ENCODE measurements at regions not wholly inside any gene's neighbourhood (a gene's known extent, or its start where the extent isn't known, plus 50 kb on each side); places are given as distances from the start of the nearest gene placed in this dataset.

DNA sequence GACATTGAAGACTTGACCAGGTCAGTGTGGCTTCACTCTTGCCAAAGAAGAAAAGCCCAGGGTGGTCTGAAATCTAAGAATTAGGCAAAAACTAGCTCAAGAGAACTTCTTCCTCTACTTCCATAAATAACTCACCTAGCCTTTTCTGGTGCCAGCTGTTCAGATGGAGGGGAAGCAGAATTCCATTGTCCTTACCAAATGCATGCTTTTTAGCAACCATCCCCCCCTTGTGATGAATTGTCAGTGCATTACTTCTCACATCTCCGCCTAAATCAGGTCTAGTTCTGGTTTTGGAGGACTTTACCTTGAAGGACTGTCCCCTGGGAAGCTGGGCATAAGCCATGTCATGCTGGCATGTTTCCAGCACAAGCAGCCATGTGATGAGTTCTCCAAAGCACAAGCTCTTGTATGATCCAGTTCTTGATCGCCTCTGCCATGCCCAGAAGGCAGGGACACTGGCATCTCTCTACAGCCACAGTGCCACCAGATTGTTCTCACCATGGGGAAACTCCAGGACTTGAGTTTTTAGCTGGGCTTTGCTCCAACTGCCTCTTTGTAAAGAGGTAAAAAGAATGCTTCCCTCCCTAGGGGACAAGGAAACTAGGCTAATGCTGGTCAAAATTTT lies 96.4 kb upstream of the IL12A start:
- Histone ChIP-seq H3K9ac (ENCODE audit: low read length in 5 of 5) (no peak overlapping the region), H3K27ac (ENCODE audit: low read depth, low read length) (no peak overlapping the region), H3K4me1 (ENCODE audit: control insufficient read depth in 5 of 5, insufficient read depth in 5 of 5, low read length in 5 of 5) (peaks cover 2 to 46% (median 26%) of the 10 kb centered on the region in 5 donors), H3K9me3 (ENCODE audit: control insufficient read depth in 5 of 5, low read length in 5 of 5) (no peaks in the 10 kb centered on the region), H3K36me3 (ENCODE audit: control insufficient read depth in 5 of 5, insufficient read depth in 5 of 5, low read length in 5 of 5) (peaks cover 0 to 6% (median 3%) of the 10 kb centered on the region in 5 donors), H3K27me3 (ENCODE audit: control insufficient read depth in 5 of 5, insufficient read depth in 4 of 5, low read length in 5 of 5) (no peaks in the 10 kb centered on the region), H3K4me3 (ENCODE audit: low read depth in 1 of 5, low read length in 5 of 5) (no peak overlapping the region)

DNA sequence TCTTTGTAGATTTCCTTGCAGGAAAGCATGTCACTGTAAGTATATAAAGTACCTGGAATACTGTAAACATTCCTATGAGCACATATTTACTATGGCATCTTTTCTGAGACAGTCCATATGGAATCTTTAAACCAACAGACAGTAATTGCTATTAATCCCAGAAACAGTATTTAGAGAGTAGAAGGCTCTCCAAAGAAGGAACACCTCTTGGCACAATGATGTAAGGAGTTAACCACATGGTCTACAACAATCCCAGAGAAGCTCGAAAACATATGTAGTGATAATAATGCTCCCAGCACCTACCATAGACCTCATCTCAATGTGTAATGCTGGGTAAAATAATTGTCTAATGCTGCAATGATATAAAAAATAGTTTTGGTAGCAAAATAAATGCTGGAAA lies 95.8 kb upstream of the IL12A start:
- H3K4me3 ChIP-seq (ENCODE audit: low read depth in 1 of 5, low read length in 5 of 5): no peak overlapping the region
- no peak overlapping the region for H3K9ac ChIP-seq (ENCODE audit: low read length in 5 of 5)
- no peaks in the 10 kb centered on the region for H3K27me3 ChIP-seq (ENCODE audit: control insufficient read depth in 5 of 5, insufficient read depth in 4 of 5, low read length in 5 of 5)
- no peaks in the 10 kb centered on the region for H3K9me3 ChIP-seq (ENCODE audit: control insufficient read depth in 5 of 5, low read length in 5 of 5)
- peaks cover 0 to 6% (median 3%) of the 10 kb centered on the region in 5 donors for H3K36me3 ChIP-seq (ENCODE audit: control insufficient read depth in 5 of 5, insufficient read depth in 5 of 5, low read length in 5 of 5)
- H3K27ac ChIP-seq (ENCODE audit: low read depth, low read length): no peak overlapping the region
- peaks cover 2 to 47% (median 28%) of the 10 kb centered on the region in 5 donors for H3K4me1 ChIP-seq (ENCODE audit: control insufficient read depth in 5 of 5, insufficient read depth in 5 of 5, low read length in 5 of 5)

DNA sequence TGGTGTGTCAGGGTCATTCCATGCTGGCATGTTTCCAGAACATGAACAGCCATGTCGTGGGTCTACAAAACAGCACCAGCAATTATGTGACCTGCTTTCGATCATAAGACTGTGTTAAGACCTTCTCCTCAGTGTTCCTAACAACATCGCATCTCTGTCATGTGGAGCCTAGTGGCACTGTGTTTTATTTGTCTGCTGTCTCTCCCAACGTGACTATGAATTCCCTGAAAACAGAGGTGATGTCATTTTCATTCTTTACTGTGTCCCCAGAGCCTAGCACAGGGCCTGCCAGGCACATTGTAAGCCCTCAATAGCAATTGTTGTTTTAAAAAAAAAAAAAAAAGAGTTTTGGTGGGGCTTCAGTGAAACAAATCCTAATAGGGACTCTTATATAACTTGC lies 94.2 kb upstream of the IL12A start:
- Histone ChIP-seq H3K9ac (ENCODE audit: low read length in 5 of 5) (no peak overlapping the region), H3K36me3 (ENCODE audit: control insufficient read depth in 5 of 5, insufficient read depth in 5 of 5, low read length in 5 of 5) (peaks cover 0 to 6% (median 3%) of the 10 kb centered on the region in 5 donors)

DNA sequence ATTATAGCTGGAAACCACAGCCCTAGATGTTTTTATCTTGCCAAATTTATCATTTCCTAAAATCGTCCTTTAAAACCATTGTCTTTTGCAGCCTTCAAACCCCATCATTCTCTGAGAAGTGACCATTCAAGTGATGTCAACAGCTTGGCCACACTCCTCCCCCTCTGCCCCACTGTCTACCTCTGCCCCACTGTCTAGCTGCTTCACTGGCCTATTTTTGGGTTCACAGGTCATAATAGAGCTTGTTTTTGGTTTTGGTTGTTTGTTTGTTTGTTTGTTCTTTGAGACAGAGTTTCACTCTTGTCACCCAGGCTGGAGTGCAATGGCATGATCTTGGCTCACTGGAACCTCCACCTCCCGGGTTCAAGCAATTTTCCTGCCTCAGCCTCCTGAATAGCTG lies 93.2 kb upstream of the IL12A start:
- H3K9me3 ChIP-seq (ENCODE audit: control insufficient read depth in 5 of 5, low read length in 5 of 5): no peaks in the 10 kb centered on the region
- H3K4me3 ChIP-seq (ENCODE audit: low read depth in 1 of 5, low read length in 5 of 5): no peak overlapping the region
- peaks cover 0 to 6% (median 3%) of the 10 kb centered on the region in 5 donors for H3K36me3 ChIP-seq (ENCODE audit: control insufficient read depth in 5 of 5, insufficient read depth in 5 of 5, low read length in 5 of 5)
- H3K9ac ChIP-seq (ENCODE audit: low read length in 5 of 5): no peak overlapping the region
- H3K4me1 ChIP-seq (ENCODE audit: control insufficient read depth in 5 of 5, insufficient read depth in 5 of 5, low read length in 5 of 5): peaks cover 2 to 54% (median 30%) of the 10 kb centered on the region in 5 donors
- no peaks in the 10 kb centered on the region for H3K27me3 ChIP-seq (ENCODE audit: control insufficient read depth in 5 of 5, insufficient read depth in 4 of 5, low read length in 5 of 5)
- no peak overlapping the region for H3K27ac ChIP-seq (ENCODE audit: low read depth, low read length)

More for the DNA sequence above, 94.2 kb upstream of the IL12A start:
- Histone ChIP-seq H3K4me3 (ENCODE audit: low read depth in 1 of 5, low read length in 5 of 5) (no peak overlapping the region), H3K27me3 (ENCODE audit: control insufficient read depth in 5 of 5, insufficient read depth in 4 of 5, low read length in 5 of 5) (no peaks in the 10 kb centered on the region), H3K4me1 (ENCODE audit: control insufficient read depth in 5 of 5, insufficient read depth in 5 of 5, low read length in 5 of 5) (peaks cover 2 to 54% (median 30%) of the 10 kb centered on the region in 5 donors), H3K9me3 (ENCODE audit: control insufficient read depth in 5 of 5, low read length in 5 of 5) (no peaks in the 10 kb centered on the region), H3K27ac (ENCODE audit: low read depth, low read length) (no peak overlapping the region)

DNA sequence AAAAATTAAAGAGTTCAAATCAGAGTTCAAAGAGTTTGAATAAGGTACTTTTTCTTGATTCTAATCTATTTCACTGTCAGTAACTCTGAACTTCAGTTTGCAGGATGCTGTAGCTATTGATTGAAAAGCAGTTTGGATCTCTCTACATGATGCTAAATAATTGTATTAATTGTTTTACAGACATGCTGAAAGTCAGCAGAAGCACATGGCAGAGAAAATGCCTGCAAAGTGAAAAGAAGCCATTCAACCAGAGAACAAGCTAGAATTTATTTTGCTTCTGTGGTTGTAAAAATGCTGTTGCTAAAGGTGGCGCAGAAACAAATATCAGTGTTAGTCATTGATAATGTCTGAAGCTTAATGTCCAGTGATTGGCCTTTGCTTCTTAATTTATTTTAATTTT lies 92.1 kb upstream of the IL12A start:
- H3K4me1 ChIP-seq (ENCODE audit: control insufficient read depth in 5 of 5, insufficient read depth in 5 of 5, low read length in 5 of 5): peaks cover 2 to 48% (median 24%) of the 10 kb centered on the region in 5 donors
- H3K27ac ChIP-seq (ENCODE audit: low read depth, low read length): no peak overlapping the region
- no peaks in the 10 kb centered on the region for H3K27me3 ChIP-seq (ENCODE audit: control insufficient read depth in 5 of 5, insufficient read depth in 4 of 5, low read length in 5 of 5)
- no peak overlapping the region for H3K9ac ChIP-seq (ENCODE audit: low read length in 5 of 5)
- peaks cover 0 to 6% (median 3%) of the 10 kb centered on the region in 5 donors for H3K36me3 ChIP-seq (ENCODE audit: control insufficient read depth in 5 of 5, insufficient read depth in 5 of 5, low read length in 5 of 5)
- H3K4me3 ChIP-seq (ENCODE audit: low read depth in 1 of 5, low read length in 5 of 5): no peak overlapping the region
- no peaks in the 10 kb centered on the region for H3K9me3 ChIP-seq (ENCODE audit: control insufficient read depth in 5 of 5, low read length in 5 of 5)

DNA sequence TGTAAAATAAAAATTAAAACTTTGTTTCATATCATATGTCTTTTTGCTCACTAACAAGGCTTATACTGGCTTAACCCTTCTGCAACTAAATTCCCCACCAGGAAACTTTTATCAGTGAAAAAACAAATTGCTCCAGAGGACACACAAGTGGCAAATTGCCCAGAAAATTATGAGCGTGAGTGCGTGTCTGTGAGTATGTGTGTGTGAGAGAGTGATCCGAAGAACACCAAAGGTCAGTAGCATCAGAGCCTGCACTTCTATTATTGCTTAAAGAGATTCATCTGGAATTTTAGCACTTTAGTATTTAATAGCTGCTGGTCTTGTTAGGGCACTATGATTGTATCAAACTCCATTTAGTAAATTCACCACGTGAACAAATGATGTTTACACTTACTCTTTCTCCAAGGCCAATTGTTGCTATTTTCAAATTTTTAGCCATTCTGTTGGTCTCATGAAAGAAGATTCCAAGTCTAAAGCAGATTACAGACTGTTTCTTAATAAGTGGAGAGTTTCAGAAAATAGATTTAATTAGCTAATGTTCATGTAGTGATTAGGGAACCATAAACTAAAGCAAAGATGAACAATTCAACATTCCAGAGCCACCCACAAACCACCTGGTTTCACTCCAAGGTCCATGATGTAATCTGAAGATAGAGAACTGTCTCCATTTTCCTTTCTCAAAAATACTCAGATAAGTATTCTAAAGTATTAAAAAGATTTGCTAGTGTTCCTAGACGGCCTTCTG lies 91.1 kb upstream of the IL12A start:
- peak overlapping the region; percentile 34 for H3K27ac ChIP-seq (ENCODE audit: low read depth, low read length)

DNA sequence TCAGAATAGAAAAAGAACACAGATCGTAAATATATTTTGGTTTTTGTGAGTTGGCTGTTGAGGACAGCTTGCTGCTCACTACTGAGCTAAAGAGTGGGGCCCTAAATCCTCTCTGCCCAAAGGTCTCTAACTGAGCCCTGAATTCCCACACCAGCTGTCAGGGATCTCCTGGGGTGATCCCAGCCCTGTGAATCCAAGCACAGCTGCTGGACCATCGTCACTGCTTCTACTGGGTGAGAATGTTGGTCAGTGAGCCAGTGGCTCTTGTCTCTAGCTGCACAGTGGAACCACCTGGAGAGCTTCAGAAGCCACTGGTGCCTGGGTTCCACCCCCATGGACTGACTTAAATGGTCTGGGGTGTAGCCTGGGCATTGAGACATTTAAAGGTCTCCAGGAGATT lies 90.5 kb upstream of the IL12A start:
- Histone ChIP-seq H3K36me3 (ENCODE audit: control insufficient read depth in 5 of 5, insufficient read depth in 5 of 5, low read length in 5 of 5) (no peaks in the 10 kb centered on the region), H3K27me3 (ENCODE audit: control insufficient read depth in 5 of 5, insufficient read depth in 4 of 5, low read length in 5 of 5) (no peaks in the 10 kb centered on the region), H3K4me1 (ENCODE audit: control insufficient read depth in 5 of 5, insufficient read depth in 5 of 5, low read length in 5 of 5) (peaks cover 2 to 35% (median 13%) of the 10 kb centered on the region in 5 donors)

More for the DNA sequence above, 91.1 kb upstream of the IL12A start:
- Histone ChIP-seq H3K36me3 (ENCODE audit: control insufficient read depth in 5 of 5, insufficient read depth in 5 of 5, low read length in 5 of 5) (peaks cover 0 to 3% (median under 1%) of the 10 kb centered on the region in 5 donors), H3K27me3 (ENCODE audit: control insufficient read depth in 5 of 5, insufficient read depth in 4 of 5, low read length in 5 of 5) (no peaks in the 10 kb centered on the region), H3K4me3 (ENCODE audit: low read depth in 1 of 5, low read length in 5 of 5) (no peak overlapping the region), H3K4me1 (ENCODE audit: control insufficient read depth in 5 of 5, insufficient read depth in 5 of 5, low read length in 5 of 5) (peaks cover 2 to 39% (median 15%) of the 10 kb centered on the region in 5 donors), H3K9ac (ENCODE audit: low read length in 5 of 5) (no peak overlapping the region), H3K9me3 (ENCODE audit: control insufficient read depth in 5 of 5, low read length in 5 of 5) (no peaks in the 10 kb centered on the region)

DNA sequence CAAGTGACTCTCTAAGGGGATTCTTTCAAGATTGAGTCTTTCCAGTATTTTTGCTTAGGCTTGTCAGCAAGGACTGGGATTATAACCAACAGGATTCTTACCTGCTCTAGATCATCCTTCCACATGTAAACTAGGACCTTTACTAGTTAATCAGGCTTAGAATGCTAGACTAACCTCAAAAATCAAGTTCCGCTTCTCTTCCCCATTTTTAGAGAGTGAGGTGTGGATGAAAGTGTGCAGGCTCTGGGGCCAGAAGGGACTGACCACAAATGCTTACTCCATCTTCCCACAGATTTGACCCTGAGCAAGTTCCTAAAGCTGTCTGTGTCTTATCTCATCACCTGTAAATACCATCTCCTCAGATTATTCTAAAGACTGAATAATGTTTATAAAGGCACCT lies 89.5 kb upstream of the IL12A start:
- no peak overlapping the region for H3K9ac ChIP-seq (ENCODE audit: low read length in 5 of 5)
- H3K9me3 ChIP-seq (ENCODE audit: control insufficient read depth in 5 of 5, low read length in 5 of 5): no peaks in the 10 kb centered on the region
- H3K4me3 ChIP-seq (ENCODE audit: low read depth in 1 of 5, low read length in 5 of 5): no peak overlapping the region
- H3K36me3 ChIP-seq (ENCODE audit: control insufficient read depth in 5 of 5, insufficient read depth in 5 of 5, low read length in 5 of 5): no peaks in the 10 kb centered on the region
- peaks cover 2 to 33% (median 11%) of the 10 kb centered on the region in 5 donors for H3K4me1 ChIP-seq (ENCODE audit: control insufficient read depth in 5 of 5, insufficient read depth in 5 of 5, low read length in 5 of 5)
- no peak overlapping the region for H3K27ac ChIP-seq (ENCODE audit: low read depth, low read length)
- H3K27me3 ChIP-seq (ENCODE audit: control insufficient read depth in 5 of 5, insufficient read depth in 4 of 5, low read length in 5 of 5): no peaks in the 10 kb centered on the region

More for the DNA sequence above, 90.5 kb upstream of the IL12A start:
- Histone ChIP-seq H3K9me3 (ENCODE audit: control insufficient read depth in 5 of 5, low read length in 5 of 5) (no peaks in the 10 kb centered on the region), H3K4me3 (ENCODE audit: low read depth in 1 of 5, low read length in 5 of 5) (no peak overlapping the region), H3K27ac (ENCODE audit: low read depth, low read length) (no peak overlapping the region), H3K9ac (ENCODE audit: low read length in 5 of 5) (no peak overlapping the region)

DNA sequence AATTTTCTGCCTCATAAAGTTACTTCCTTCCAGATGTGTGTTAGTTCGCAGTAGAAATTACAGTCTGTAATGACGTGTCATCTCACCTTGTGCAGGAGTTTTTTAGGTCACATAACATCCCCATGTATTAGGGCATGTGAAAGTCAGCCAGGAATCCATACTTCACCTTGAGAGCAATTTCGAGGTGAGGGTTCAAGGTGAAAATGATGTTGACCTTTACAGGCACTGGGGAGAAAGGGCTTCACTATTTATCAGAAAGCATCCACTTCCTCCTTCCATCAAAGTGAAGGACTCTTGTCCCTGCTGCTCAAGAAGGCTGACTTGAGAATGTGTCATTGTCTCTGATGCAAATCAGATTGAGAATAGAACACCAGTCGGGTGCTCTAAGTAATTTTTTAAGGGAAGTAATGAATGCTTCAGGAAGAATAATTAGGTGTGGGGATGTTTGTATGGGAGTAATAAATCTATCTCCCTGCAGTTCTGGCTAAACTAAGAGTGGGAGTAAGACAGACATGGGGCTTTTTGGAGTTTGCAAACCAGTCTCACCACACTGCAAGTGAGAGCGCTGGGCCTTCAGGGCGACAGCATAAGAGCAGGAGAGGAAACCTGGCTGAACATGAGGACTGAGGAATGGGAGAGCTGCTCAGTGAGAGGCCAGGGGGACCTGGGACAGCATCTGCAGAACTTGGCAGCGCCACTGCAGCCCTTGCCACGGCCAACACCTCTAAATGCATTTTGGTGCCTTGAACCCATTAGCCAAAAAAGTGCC lies 85.9 kb upstream of the IL12A start:
- H3K9ac ChIP-seq (ENCODE audit: low read length in 5 of 5): no peak overlapping the region
- H3K4me3 ChIP-seq (ENCODE audit: low read depth in 1 of 5, low read length in 5 of 5): no peak overlapping the region
- no peaks in the 10 kb centered on the region for H3K36me3 ChIP-seq (ENCODE audit: control insufficient read depth in 5 of 5, insufficient read depth in 5 of 5, low read length in 5 of 5)
- no peaks in the 10 kb centered on the region for H3K9me3 ChIP-seq (ENCODE audit: control insufficient read depth in 5 of 5, low read length in 5 of 5)
- H3K4me1 ChIP-seq (ENCODE audit: control insufficient read depth in 5 of 5, insufficient read depth in 5 of 5, low read length in 5 of 5): peaks cover 0 to 10% (median 1%) of the 10 kb centered on the region in 5 donors
- H3K27ac ChIP-seq (ENCODE audit: low read depth, low read length): no peak overlapping the region
- H3K27me3 ChIP-seq (ENCODE audit: control insufficient read depth in 5 of 5, insufficient read depth in 4 of 5, low read length in 5 of 5): no peaks in the 10 kb centered on the region

DNA sequence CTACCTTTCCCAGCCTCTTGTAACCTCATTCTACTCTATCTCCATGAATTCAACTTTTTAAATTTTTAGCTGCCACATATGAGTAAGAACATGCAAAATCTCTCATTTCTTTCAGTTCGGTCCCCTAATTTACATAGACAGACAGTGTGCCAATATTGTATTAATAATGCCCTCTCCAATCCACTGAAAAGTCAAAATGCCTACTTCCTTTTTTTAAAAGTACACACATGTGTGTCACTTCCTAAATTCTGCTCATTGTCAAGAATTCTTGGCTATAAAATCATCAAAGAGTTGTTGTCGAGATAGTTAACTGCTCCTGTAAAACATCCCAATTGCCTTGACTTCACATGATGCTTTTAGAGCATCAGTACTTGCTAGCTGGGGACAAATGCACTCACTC lies 84.2 kb upstream of the IL12A start:
- Histone ChIP-seq H3K4me3 (ENCODE audit: low read depth in 1 of 5, low read length in 5 of 5) (no peak overlapping the region), H3K4me1 (ENCODE audit: control insufficient read depth in 5 of 5, insufficient read depth in 5 of 5, low read length in 5 of 5) (peaks cover 0 to 2% (median 0%) of the 10 kb centered on the region in 5 donors), H3K36me3 (ENCODE audit: control insufficient read depth in 5 of 5, insufficient read depth in 5 of 5, low read length in 5 of 5) (no peaks in the 10 kb centered on the region), H3K9ac (ENCODE audit: low read length in 5 of 5) (no peak overlapping the region), H3K27me3 (ENCODE audit: control insufficient read depth in 5 of 5, insufficient read depth in 4 of 5, low read length in 5 of 5) (no peaks in the 10 kb centered on the region), H3K27ac (ENCODE audit: low read depth, low read length) (no peak overlapping the region), H3K9me3 (ENCODE audit: control insufficient read depth in 5 of 5, low read length in 5 of 5) (no peaks in the 10 kb centered on the region)
